Stimulated activated CD4-positive, alpha-beta T cell treated with anti-CD3 and anti-CD28 coated beads, TNF-alpha, amount 100 ng/mL, for 4 hours (primary cell): ENCODE measurements at regions not wholly inside any gene's neighbourhood (a gene's known extent, or its start where the extent isn't known, plus 50 kb on each side); places are given as distances from the start of the nearest gene placed in this dataset.

Source experiments
- DNase-seq, 3 experiments: peaks; one replicate each; pipeline ENCODE4 v3.0.0-alpha.2; 2020; ENCODE audit warnings: low read depth in 3 of 3

- no peak for DNase-seq
These were observed 138.9 kb upstream of the IGFBP7 start for GRCh38 chr4:57249083-57249482.

GRCh38 chr4:57243076-57243475, 132.9 kb upstream of the IGFBP7 start:
- no peak for DNase-seq

- no peak for DNase-seq
These were observed 124.1 kb upstream of the IGFBP7 start for GRCh38 chr4:57234252-57234775.

- no peak for DNase-seq
These were observed 123.2 kb upstream of the IGFBP7 start for GRCh38 chr4:57233386-57233785.

- DNase-seq: no peak
These were observed 121.6 kb upstream of the IGFBP7 start for GRCh38 chr4:57231781-57232180.

- no peak for DNase-seq
These were observed 110.5 kb upstream of the IGFBP7 start for GRCh38 chr4:57220734-57221133.

GRCh38 chr4:57220172-57220571, 110.0 kb upstream of the IGFBP7 start:
- DNase-seq: no peak

GRCh38 chr4:57219431-57219830, 109.2 kb upstream of the IGFBP7 start:
- DNase-seq: no peak

GRCh38 chr4:57214654-57215411, 104.6 kb upstream of the IGFBP7 start:
- no peak for DNase-seq

GRCh38 chr4:57211131-57211530, 100.9 kb upstream of the IGFBP7 start:
- DNase-seq: no peak

GRCh38 chr4:57206172-57206571, 96.0 kb upstream of the IGFBP7 start:
- no peak for DNase-seq

GRCh38 chr4:57205580-57205979, 95.4 kb upstream of the IGFBP7 start:
- no peak for DNase-seq

GRCh38 chr4:57200799-57201327, 90.7 kb upstream of the IGFBP7 start:
- DNase-seq: no peak

- DNase-seq: no peak
These were observed 89.1 kb upstream of the IGFBP7 start for GRCh38 chr4:57199267-57199666.

GRCh38 chr4:57195622-57196021, 85.4 kb upstream of the IGFBP7 start:
- DNase-seq: no peak

- no peak for DNase-seq
These were observed 84.0 kb upstream of the IGFBP7 start for GRCh38 chr4:57194068-57194611.

GRCh38 chr4:57193209-57193810, 83.1 kb upstream of the IGFBP7 start:
- DNase-seq: no peak

GRCh38 chr4:57191523-57192034, 81.4 kb upstream of the IGFBP7 start:
- no peak for DNase-seq

- DNase-seq: no peak
These were observed 80.7 kb upstream of the IGFBP7 start for GRCh38 chr4:57190601-57191481.

GRCh38 chr4:57187246-57187645, 77.1 kb upstream of the IGFBP7 start:
- DNase-seq: no peak

GRCh38 chr4:57184378-57185029, 74.3 kb upstream of the IGFBP7 start:
- DNase-seq: no peak
